Stimulated activated naive B cell treated with anti-CD40 and anti-IgM and Interleukin-4, amounts not matched to agents 10 μg/mL and 1 μg/mL and 100 μg/mL, for 72 hours (primary cell): ENCODE measurements at regions not wholly inside any gene's neighbourhood (a gene's known extent, or its start where the extent isn't known, plus 50 kb on each side); places are given as distances from the start of the nearest gene placed in this dataset.

ENCODE experiments used
- ATAC-seq, 2 donors: fragments of 150-1000 bp; cut with Tn5 transposase; replicated peaks; 2 replicates each; pipeline ENCODE4 v1.10.0; 2021; ENCODE audit warnings: moderate library complexity in 1 of 2
- DNase-seq: peaks from one replicate; pipeline ENCODE4 v3.0.0; 2021
- H3K27ac Mint-ChIP-seq: one replicate; pipeline ENCODE4 v1.8.0; 2022; ENCODE audit warnings: mild to moderate bottlenecking, mixed read lengths
- H3K27me3 Mint-ChIP-seq, 2 donors: one replicate each; pipeline ENCODE4 v1.8.0; 2022; ENCODE audit warnings: mixed read lengths in 2 of 2
- H3K36me3 Mint-ChIP-seq, 2 donors: one replicate each; pipeline ENCODE4 v1.8.0; 2022; ENCODE audit warnings: mixed read lengths in 2 of 2, mild to moderate bottlenecking in 1 of 2
- H3K4me1 Mint-ChIP-seq, 2 donors: one replicate each; pipeline ENCODE4 v1.8.0; 2022; ENCODE audit warnings: mixed read lengths in 2 of 2, mild to moderate bottlenecking in 1 of 2
- H3K4me3 Mint-ChIP-seq, 2 donors: one replicate each; pipeline ENCODE4 v1.8.0; 2022; ENCODE audit warnings: mild to moderate bottlenecking in 2 of 2, mixed read lengths in 2 of 2, moderate library complexity in 1 of 2
- H3K9me3 Mint-ChIP-seq, 2 donors: one replicate each; pipeline ENCODE4 v1.8.0; 2022; ENCODE audit warnings: mixed read lengths in 2 of 2, mild to moderate bottlenecking in 1 of 2

- H3K4me3 Mint-ChIP-seq = no peak overlapping the region
- H3K9me3 Mint-ChIP-seq = peaks cover 0 to 4% of the 10 kb centered on the region in 2 donors
- H3K36me3 Mint-ChIP-seq = peaks cover 0 to 2% of the 10 kb centered on the region in 2 donors
- no peak overlapping the region for H3K27ac Mint-ChIP-seq
- peaks cover 13 to 16% of the 10 kb centered on the region in 2 donors for H3K4me1 Mint-ChIP-seq
- H3K27me3 Mint-ChIP-seq = peaks cover 0 to 11% of the 10 kb centered on the region in 2 donors
- no peak for DNase-seq
- ATAC-seq = no peak
Observed at GRCh38 chr5:173667702-173668101, 51.3 kb upstream of the BOD1 start.

GRCh38 chr5:173668245-173668800 lies 51.9 kb upstream of the BOD1 start:
- H3K36me3 Mint-ChIP-seq = peaks cover 0 to 2% of the 10 kb centered on the region in 2 donors
- ATAC-seq (no peak), DNase-seq (no peak)
- peaks cover 0 to 11% of the 10 kb centered on the region in 2 donors for H3K27me3 Mint-ChIP-seq
- peaks cover 13 to 14% of the 10 kb centered on the region in 2 donors for H3K4me1 Mint-ChIP-seq
- H3K4me3 Mint-ChIP-seq = no peak overlapping the region
- H3K27ac Mint-ChIP-seq = no peak overlapping the region
- H3K9me3 Mint-ChIP-seq = peaks cover 0 to 4% of the 10 kb centered on the region in 2 donors

- peaks cover 12 to 13% of the 10 kb centered on the region in 2 donors for H3K4me1 Mint-ChIP-seq
- ATAC-seq (no peak), DNase-seq (no peak)
- peaks cover 0 to 4% of the 10 kb centered on the region in 2 donors for H3K9me3 Mint-ChIP-seq
- no peak overlapping the region for H3K27ac Mint-ChIP-seq
- no peak overlapping the region for H3K4me3 Mint-ChIP-seq
- H3K36me3 Mint-ChIP-seq = peaks cover 0 to 2% of the 10 kb centered on the region in 2 donors
- H3K27me3 Mint-ChIP-seq = peaks cover 0 to 11% of the 10 kb centered on the region in 2 donors
Observed at GRCh38 chr5:173668910-173669309, 52.5 kb upstream of the BOD1 start.

- Mint-ChIP-seq H3K36me3 (peaks cover 2 to 3% of the 10 kb centered on the region in 2 donors), H3K27me3 (peaks cover 0 to 11% of the 10 kb centered on the region in 2 donors), H3K4me3 (no peak overlapping the region), H3K27ac (no peak overlapping the region), H3K4me1 (peaks cover 8 to 10% of the 10 kb centered on the region in 2 donors), H3K9me3 (peaks cover 4 to 5% of the 10 kb centered on the region in 2 donors)
- no peak for ATAC-seq
- no peak for DNase-seq
Observed at GRCh38 chr5:173669483-173669882, 53.0 kb upstream of the BOD1 start.

GRCh38 chr5:173670130-173670651 lies 53.7 kb upstream of the BOD1 start:
- Mint-ChIP-seq H3K4me3 (no peak overlapping the region), H3K36me3 (peaks cover 2 to 3% of the 10 kb centered on the region in 2 donors), H3K4me1 (peaks cover 8 to 10% of the 10 kb centered on the region in 2 donors), H3K27ac (no peak overlapping the region), H3K27me3 (peaks cover 0 to 11% of the 10 kb centered on the region in 2 donors), H3K9me3 (peaks cover 4 to 5% of the 10 kb centered on the region in 2 donors)
- DNase-seq (no peak), ATAC-seq (no peak)

- H3K4me3 Mint-ChIP-seq = no peak overlapping the region
- H3K36me3 Mint-ChIP-seq = peaks cover 2 to 6% of the 10 kb centered on the region in 2 donors
- H3K9me3 Mint-ChIP-seq = peaks cover 4 to 7% of the 10 kb centered on the region in 2 donors
- H3K4me1 Mint-ChIP-seq = peaks cover 8 to 10% of the 10 kb centered on the region in 2 donors
- ATAC-seq = no peak
- no peak overlapping the region for H3K27ac Mint-ChIP-seq
- H3K27me3 Mint-ChIP-seq = peaks cover 0 to 11% of the 10 kb centered on the region in 2 donors
- DNase-seq = no peak
Observed at GRCh38 chr5:173670791-173671120, 54.3 kb upstream of the BOD1 start.

- no peak overlapping the region for H3K4me3 Mint-ChIP-seq
- H3K27ac Mint-ChIP-seq = peak overlapping the region; percentile 33
- ATAC-seq = no peak
- H3K27me3 Mint-ChIP-seq = peaks cover 0 to 11% of the 10 kb centered on the region in 2 donors
- H3K9me3 Mint-ChIP-seq = peaks cover 4 to 12% of the 10 kb centered on the region in 2 donors
- no peak for DNase-seq
- peaks cover 8 to 10% of the 10 kb centered on the region in 2 donors for H3K4me1 Mint-ChIP-seq
- H3K36me3 Mint-ChIP-seq = peaks cover 2 to 12% of the 10 kb centered on the region in 2 donors
Observed at GRCh38 chr5:173671121-173671949, 54.9 kb upstream of the BOD1 start.

GRCh38 chr5:173672166-173672565 lies 55.7 kb upstream of the BOD1 start:
- Mint-ChIP-seq H3K36me3 (peaks cover 2 to 13% of the 10 kb centered on the region in 2 donors), H3K27ac (no peak overlapping the region), H3K4me1 (peaks cover 8 to 11% of the 10 kb centered on the region in 2 donors), H3K4me3 (no peak overlapping the region), H3K27me3 (peaks cover 0 to 10% of the 10 kb centered on the region in 2 donors), H3K9me3 (peaks cover 4 to 13% of the 10 kb centered on the region in 2 donors)
- ATAC-seq = no peak
- no peak for DNase-seq

GRCh38 chr5:173672891-173673290 lies 56.4 kb upstream of the BOD1 start:
- Mint-ChIP-seq H3K4me3 (no peak overlapping the region), H3K27ac (no peak overlapping the region), H3K4me1 (peaks cover 8 to 15% of the 10 kb centered on the region in 2 donors), H3K36me3 (peaks cover 2 to 13% of the 10 kb centered on the region in 2 donors), H3K27me3 (peaks cover 0 to 6% of the 10 kb centered on the region in 2 donors), H3K9me3 (peaks cover 4 to 13% of the 10 kb centered on the region in 2 donors)
- DNase-seq (no peak), ATAC-seq (no peak)

GRCh38 chr5:173673295-173674101 lies 57.0 kb upstream of the BOD1 start:
- Mint-ChIP-seq H3K9me3 (peaks cover 4 to 11% of the 10 kb centered on the region in 2 donors), H3K4me1 (peaks cover 8 to 15% of the 10 kb centered on the region in 2 donors), H3K4me3 (no peak overlapping the region), H3K27ac (no peak overlapping the region), H3K36me3 (peaks cover 2 to 13% of the 10 kb centered on the region in 2 donors), H3K27me3 (peaks cover 0 to 6% of the 10 kb centered on the region in 2 donors)
- DNase-seq (no peak), ATAC-seq (no peak)

GRCh38 chr5:173675287-173675996 lies 59.0 kb upstream of the BOD1 start:
- DNase-seq = no peak
- no peak for ATAC-seq
- Mint-ChIP-seq H3K4me3 (no peak overlapping the region), H3K27me3 (peaks cover 0 to 6% of the 10 kb centered on the region in 2 donors), H3K36me3 (peaks cover 5 to 17% of the 10 kb centered on the region in 2 donors), H3K27ac (no peak overlapping the region), H3K9me3 (peaks cover 4 to 15% of the 10 kb centered on the region in 2 donors), H3K4me1 (peaks cover 20% of the 10 kb centered on the region in 2 donors)

- Mint-ChIP-seq H3K36me3 (peaks cover 5 to 17% of the 10 kb centered on the region in 2 donors), H3K27me3 (peaks cover 0 to 3% of the 10 kb centered on the region in 2 donors), H3K4me3 (no peak overlapping the region), H3K4me1 (peaks cover 25 to 26% of the 10 kb centered on the region in 2 donors), H3K9me3 (peaks cover 4 to 15% of the 10 kb centered on the region in 2 donors), H3K27ac (no peak overlapping the region)
- ATAC-seq (no peak), DNase-seq (no peak)
Observed at GRCh38 chr5:173676375-173676774, 59.9 kb upstream of the BOD1 start.

- no peak for ATAC-seq
- Mint-ChIP-seq H3K27ac (no peak overlapping the region), H3K4me3 (no peak overlapping the region), H3K9me3 (peaks cover 4 to 15% of the 10 kb centered on the region in 2 donors), H3K36me3 (peaks cover 5 to 17% of the 10 kb centered on the region in 2 donors), H3K4me1 (peaks cover 26 to 27% of the 10 kb centered on the region in 2 donors), H3K27me3 (no peaks in the 10 kb centered on the region)
- no peak for DNase-seq
Observed at GRCh38 chr5:173677125-173677672, 60.7 kb upstream of the BOD1 start.
